GM12865 (cell line): ENCODE measurements at regions not wholly inside any gene's neighbourhood (a gene's known extent, or its start where the extent isn't known, plus 50 kb on each side); places are given as distances from the start of the nearest gene placed in this dataset.
"Not testable (repeated sequence)": the region's sequence is repeated elsewhere in the genome, so short reads cannot be mapped to it uniquely, and the experiment has no call there.

Source experiments
- DNase-seq: peaks from one replicate; pipeline ENCODE4 v3.0.0; 2010; ENCODE audit warnings: low read depth
- H3K4me3 ChIP-seq: 2 replicates; pipeline ENCODE4 v1.5.1; 2011; ENCODE audit warnings: mild to moderate bottlenecking, low read depth, low read length, control low read depth
- CTCF ChIP-seq: IDR thresholded peaks from 2 replicates; pipeline ENCODE4 v1.5.1; 2011; ENCODE audit warnings: low read length, control low read depth, low read depth, inconsistent platforms; ENCODE audit not compliant: insufficient read depth; ENCODE audit errors: missing control alignments

GRCh38 chr11:69892986-69893555, 73.9 kb upstream of the FGF3 start:
- no peak for TF ChIP-seq CTCF
- DNase-seq = no peak
- H3K4me3 ChIP-seq = no peak overlapping the region

GRCh38 chr11:69893631-69894030, 74.4 kb upstream of the FGF3 start:
- no peak for DNase-seq
- no peak overlapping the region for H3K4me3 ChIP-seq
- TF ChIP-seq CTCF = no peak

GRCh38 chr11:69894181-69894611, 75.0 kb upstream of the FGF3 start:
- no peak overlapping the region for H3K4me3 ChIP-seq
- no peak for TF ChIP-seq CTCF
- DNase-seq = no peak

GRCh38 chr11:69894648-69895047, 75.4 kb upstream of the FGF3 start:
- DNase-seq = no peak
- no peak overlapping the region for H3K4me3 ChIP-seq
- no peak for TF ChIP-seq CTCF

GRCh38 chr11:69896250-69896649, 77.0 kb upstream of the FGF3 start:
- DNase-seq = no peak
- no peak for TF ChIP-seq CTCF
- no peak overlapping the region for H3K4me3 ChIP-seq

GRCh38 chr11:69898123-69898522, 78.9 kb upstream of the FGF3 start:
- DNase-seq = no peak
- H3K4me3 ChIP-seq = no peak overlapping the region
- TF ChIP-seq CTCF = no peak

GRCh38 chr11:69899957-69900821, 81.0 kb upstream of the FGF3 start:
- no peak for TF ChIP-seq CTCF
- DNase-seq = no peak

GRCh38 chr11:69900822-69901302, 81.6 kb upstream of the FGF3 start:
- not testable (repeated sequence) for DNase-seq, H3K4me3 ChIP-seq

More at GRCh38 chr11:69899957-69900821, 81.0 kb upstream of the FGF3 start:
- no peak overlapping the region for H3K4me3 ChIP-seq
